H7 (cell line): ENCODE measurements at regions not wholly inside any gene's neighbourhood (a gene's known extent, or its start where the extent isn't known, plus 50 kb on each side); places are given as distances from the start of the nearest gene placed in this dataset.
"Not testable (repeated sequence)": the region's sequence is repeated elsewhere in the genome, so short reads cannot be mapped to it uniquely, and the experiment has no call there.

ENCODE experiments used
- DNase-seq: peaks from one replicate; pipeline ENCODE4 v3.0.0; 2012
- H3K27me3 ChIP-seq: 2 replicates; pipeline ENCODE4 v1.6.0; 2011; ENCODE audit warnings: mild to moderate bottlenecking, low read length; ENCODE audit not compliant: control insufficient read depth, insufficient read depth
- H3K36me3 ChIP-seq: replicated peaks from 2 replicates; pipeline ENCODE4 v1.5.1; 2011; ENCODE audit warnings: low read length; ENCODE audit not compliant: control insufficient read depth, insufficient read depth
- H3K4me3 ChIP-seq: 2 replicates; pipeline ENCODE4 v1.5.1; 2011; ENCODE audit warnings: low read depth, mild to moderate bottlenecking, control low read depth, low read length, moderate library complexity; ENCODE audit not compliant: insufficient read depth

DNA sequence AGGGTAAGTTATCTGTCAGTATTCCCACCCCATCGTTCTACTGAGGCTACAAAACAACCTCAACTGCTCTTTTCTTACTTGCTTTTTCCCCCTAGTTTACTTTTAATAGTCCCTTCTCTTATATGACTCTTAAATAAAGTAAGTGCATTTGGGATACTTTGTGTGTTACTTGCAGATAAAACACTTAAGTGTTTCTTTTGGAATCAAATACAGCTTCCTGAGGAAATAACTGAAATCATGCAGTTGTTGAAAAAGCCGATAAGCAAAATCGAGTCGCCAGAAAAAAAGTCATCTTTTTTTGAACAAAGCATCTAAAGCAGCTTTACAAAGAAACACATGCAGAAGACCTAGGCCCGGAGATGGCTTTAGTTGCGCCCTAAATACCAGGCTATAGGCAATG lies 53.5 kb upstream of the EPB41L4A start:
- H3K27me3 ChIP-seq = no peaks in the 10 kb centered on the region
- H3K36me3 ChIP-seq = no peaks in the 10 kb centered on the region
- DNase-seq = no peak
- no peak overlapping the region for H3K4me3 ChIP-seq

DNA sequence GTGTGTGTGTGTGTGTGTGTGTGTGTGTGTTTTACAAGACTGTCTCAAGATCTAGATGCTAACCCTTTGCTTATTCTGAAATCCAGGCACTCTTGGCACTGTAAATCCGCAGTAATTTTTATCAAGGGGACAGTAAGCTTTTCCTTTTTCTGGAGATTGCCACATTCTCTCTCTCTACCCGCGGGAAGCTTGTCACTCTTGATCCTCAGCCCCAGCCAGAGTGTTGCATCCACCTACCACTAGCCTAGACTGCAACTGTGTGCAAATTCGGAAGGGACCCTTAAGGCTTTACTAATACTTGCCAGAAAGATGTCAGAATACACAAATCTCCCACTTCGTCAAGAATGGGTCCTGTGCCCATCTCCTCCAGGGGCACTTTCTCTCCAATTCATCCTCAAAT lies 54.9 kb upstream of the EPB41L4A start:
- no peak for DNase-seq
- Histone ChIP-seq H3K36me3 (no peaks in the 10 kb centered on the region), H3K27me3 (no peaks in the 10 kb centered on the region)

GRCh38 chr5:112475747-112476365 lies 56.8 kb upstream of the EPB41L4A start:
- no peak overlapping the region for H3K4me3 ChIP-seq
- no peaks in the 10 kb centered on the region for H3K27me3 ChIP-seq
- H3K36me3 ChIP-seq = no peaks in the 10 kb centered on the region
- no peak for DNase-seq

More for the DNA sequence above, 54.9 kb upstream of the EPB41L4A start:
- no peak overlapping the region for H3K4me3 ChIP-seq

GRCh38 chr5:112479418-112479817 lies 60.3 kb upstream of the EPB41L4A start:
- no peak for DNase-seq
- Histone ChIP-seq H3K27me3 (no peaks in the 10 kb centered on the region), H3K36me3 (no peaks in the 10 kb centered on the region), H3K4me3 (no peak overlapping the region)

DNA sequence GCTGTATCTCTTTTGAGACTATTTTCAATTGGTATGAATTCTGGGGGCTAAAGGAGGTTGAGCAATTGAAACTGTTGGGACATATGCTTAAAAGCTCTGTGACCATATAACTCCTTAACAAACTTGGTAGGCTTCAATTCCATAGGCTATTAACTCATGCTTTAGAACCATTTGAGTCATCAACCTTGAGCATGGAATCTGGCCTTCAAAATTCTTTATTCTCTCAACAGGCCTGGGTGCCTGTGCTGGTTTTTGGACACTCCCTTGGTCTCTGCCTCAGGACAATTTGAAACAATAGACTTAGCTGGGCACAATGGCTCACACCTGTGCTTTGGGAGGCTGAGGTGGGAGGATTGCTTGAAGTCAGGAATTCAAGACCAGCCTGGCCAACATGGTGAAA lies 61.4 kb upstream of the EPB41L4A start:
- H3K27me3 ChIP-seq = no peaks in the 10 kb centered on the region
- no peak overlapping the region for H3K4me3 ChIP-seq
- no peaks in the 10 kb centered on the region for H3K36me3 ChIP-seq
- DNase-seq = no peak

- H3K36me3 ChIP-seq = no peaks in the 10 kb centered on the region
- no peak for DNase-seq
- H3K4me3 ChIP-seq = no peak overlapping the region
- H3K27me3 ChIP-seq = no peaks in the 10 kb centered on the region
Measured at GRCh38 chr5:112483704-112484103, 64.6 kb upstream of the EPB41L4A start.

GRCh38 chr5:112485934-112486355 lies 66.9 kb upstream of the EPB41L4A start:
- DNase-seq = no peak
- Histone ChIP-seq H3K27me3 (no peaks in the 10 kb centered on the region), H3K36me3 (no peaks in the 10 kb centered on the region), H3K4me3 (no peak overlapping the region)

DNA sequence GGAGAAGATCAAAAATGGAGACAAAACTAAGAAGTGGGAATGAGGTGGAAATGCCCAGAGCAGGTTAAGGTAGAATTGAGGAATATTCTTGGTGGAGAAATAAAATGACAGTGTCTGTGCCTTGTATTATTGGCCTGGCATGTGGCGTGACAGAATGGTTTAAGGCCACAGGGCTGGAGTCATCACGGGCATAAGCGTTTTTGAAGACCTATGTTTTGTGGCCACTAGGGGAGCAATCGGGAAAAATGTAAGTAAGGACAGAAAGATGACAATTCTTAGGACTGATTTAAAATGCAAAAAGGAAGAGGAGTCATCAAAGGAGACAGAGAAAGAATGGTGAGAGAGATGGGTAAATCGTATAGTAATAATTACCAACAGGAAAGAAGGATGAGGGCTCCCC lies 72.2 kb upstream of the EPB41L4A start:
- Histone ChIP-seq H3K27me3 (no peaks in the 10 kb centered on the region), H3K4me3 (no peak overlapping the region), H3K36me3 (no peaks in the 10 kb centered on the region)
- DNase-seq = peak; percentile 12

GRCh38 chr5:112492291-112492690 lies 73.2 kb upstream of the EPB41L4A start:
- Histone ChIP-seq H3K27me3 (no peaks in the 10 kb centered on the region), H3K36me3 (no peaks in the 10 kb centered on the region), H3K4me3 (no peak overlapping the region)
- DNase-seq = peak; percentile 61

DNA sequence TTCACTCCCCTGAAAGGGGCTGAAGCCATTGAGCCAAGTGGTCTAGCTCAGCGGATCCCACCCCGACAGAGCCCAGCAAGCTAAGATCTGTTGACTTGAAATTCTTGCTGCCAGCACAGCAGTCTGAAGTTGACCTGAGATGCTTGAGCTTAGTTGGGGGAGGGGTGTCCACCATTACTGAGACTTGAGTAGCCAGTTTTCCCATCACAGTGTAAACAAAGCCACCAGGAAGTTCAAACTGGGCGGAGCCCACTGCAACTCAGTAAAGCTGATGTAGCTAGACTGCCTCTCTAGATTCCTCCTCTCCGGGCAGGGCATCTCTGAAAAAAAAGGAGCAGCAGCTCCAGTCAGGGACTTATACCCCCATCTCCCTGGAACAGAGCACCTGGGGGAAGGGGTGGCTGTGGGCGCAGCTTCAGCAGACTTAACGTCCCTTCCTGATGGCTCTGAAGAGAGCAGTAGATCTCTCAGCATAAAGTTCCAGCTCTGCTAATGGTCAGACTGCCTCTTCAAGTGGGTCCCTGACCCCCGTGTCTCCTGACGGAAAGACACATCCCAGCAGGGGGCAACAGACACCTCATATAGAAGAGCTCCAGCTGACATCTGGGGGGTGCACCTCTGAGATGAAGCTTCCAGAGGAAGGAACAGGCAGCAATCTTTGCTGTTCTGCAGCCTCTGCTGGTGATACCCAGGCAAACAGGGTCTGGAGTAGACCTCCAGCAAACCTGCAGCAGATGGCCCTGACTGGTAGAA lies 84.8 kb upstream of the EPB41L4A start:
- not testable (repeated sequence) for H3K36me3 ChIP-seq, H3K27me3 ChIP-seq, DNase-seq, H3K4me3 ChIP-seq

DNA sequence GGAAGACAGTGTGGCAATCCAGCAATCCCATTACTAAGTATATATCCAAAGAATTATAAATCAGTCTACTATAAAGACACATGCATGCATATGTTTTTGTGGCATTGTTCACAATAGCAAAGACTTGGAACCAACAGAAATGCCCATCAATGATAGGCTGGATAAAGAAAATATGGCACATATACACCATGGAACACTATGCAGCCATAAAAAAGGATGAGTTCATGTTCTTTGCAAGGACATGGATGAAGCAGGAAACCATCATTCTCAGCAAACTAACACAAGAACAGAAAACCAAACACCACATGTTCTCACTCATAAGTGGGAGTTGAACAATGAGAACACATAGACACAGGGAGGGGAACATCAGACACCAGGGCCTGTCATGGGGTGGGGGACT lies 90.0 kb upstream of the EPB41L4A start:
- DNase-seq, H3K4me3 ChIP-seq, H3K27me3 ChIP-seq, H3K36me3 ChIP-seq: not testable (repeated sequence)

DNA sequence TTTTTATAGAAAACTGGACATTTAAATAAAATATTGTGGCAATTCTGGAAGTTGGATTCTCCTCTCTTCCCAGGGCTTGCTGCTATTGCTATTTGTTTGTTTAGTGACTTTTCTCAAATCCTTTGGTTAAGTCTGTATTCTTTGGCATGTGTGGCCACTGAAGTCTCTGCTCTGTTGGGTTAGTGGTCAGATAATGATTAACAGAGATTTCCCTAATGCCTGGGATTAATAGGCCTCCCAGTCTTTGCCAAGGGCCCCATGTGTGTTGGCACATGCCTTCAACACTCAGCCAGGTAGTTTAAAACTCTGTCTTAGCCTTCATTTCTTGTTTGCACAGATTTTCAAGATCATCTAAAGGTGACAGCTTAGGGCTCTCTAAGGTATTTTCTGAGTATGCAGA lies 92.8 kb upstream of the EPB41L4A start:
- H3K4me3 ChIP-seq = no peak overlapping the region
- no peaks in the 10 kb centered on the region for H3K27me3 ChIP-seq
- no peaks in the 10 kb centered on the region for H3K36me3 ChIP-seq
- DNase-seq = no peak

- Histone ChIP-seq H3K4me3 (no peak overlapping the region), H3K27me3 (no peaks in the 10 kb centered on the region), H3K36me3 (no peaks in the 10 kb centered on the region)
- DNase-seq = no peak
Measured at GRCh38 chr5:112512901-112513300, 93.8 kb upstream of the EPB41L4A start.

DNA sequence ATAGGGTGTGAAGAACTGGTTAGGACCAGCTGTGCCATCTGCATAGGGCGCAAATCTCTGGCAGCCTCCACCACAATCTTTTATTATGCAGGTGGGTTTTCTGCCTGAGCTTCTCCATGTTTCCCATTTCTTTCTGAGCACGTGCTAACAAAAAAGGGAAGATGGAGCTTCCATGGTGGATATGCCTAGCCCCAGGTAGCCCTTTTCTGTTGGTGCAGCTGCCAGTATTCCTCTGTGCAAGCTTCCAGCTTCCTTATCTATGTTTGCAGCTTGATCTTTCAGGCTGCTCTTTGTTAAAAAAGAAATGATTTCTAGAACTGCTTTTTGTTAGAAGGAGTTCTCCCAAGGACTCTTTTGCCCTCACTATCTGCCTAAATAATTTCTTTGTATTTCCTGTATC lies 95.0 kb upstream of the EPB41L4A start:
- H3K36me3 ChIP-seq = no peaks in the 10 kb centered on the region
- H3K27me3 ChIP-seq = no peaks in the 10 kb centered on the region
- no peak overlapping the region for H3K4me3 ChIP-seq
- no peak for DNase-seq

GRCh38 chr5:112520474-112520873 lies 101.4 kb upstream of the EPB41L4A start:
- H3K27me3 ChIP-seq, H3K36me3 ChIP-seq, H3K4me3 ChIP-seq, DNase-seq: not testable (repeated sequence)
